Body of pancreas (tissue), 4 donors: ENCODE measurements at regions not wholly inside any gene's neighbourhood (a gene's known extent, or its start where the extent isn't known, plus 50 kb on each side); places are given as distances from the start of the nearest gene placed in this dataset.

ENCODE experiments used
- CTCF ChIP-seq, 7 experiments: fragments of 450-650 bp in 4 of 7; fragments of 200-600 bp in 3 of 7; sonication (generic) in 3 of 7; IDR thresholded peaks; one replicate each; pipeline ENCODE4 v1.5.1; 2016 to 2019; ENCODE audit warnings: antibody characterized with exemption in 7 of 7
- POLR2A ChIP-seq, 3 donors: fragments of 450-650 bp; IDR thresholded peaks; one replicate each; pipeline ENCODE4 v1.6.1; 2016; ENCODE audit warnings: antibody characterized with exemption in 3 of 3, mild to moderate bottlenecking in 2 of 3

DNA sequence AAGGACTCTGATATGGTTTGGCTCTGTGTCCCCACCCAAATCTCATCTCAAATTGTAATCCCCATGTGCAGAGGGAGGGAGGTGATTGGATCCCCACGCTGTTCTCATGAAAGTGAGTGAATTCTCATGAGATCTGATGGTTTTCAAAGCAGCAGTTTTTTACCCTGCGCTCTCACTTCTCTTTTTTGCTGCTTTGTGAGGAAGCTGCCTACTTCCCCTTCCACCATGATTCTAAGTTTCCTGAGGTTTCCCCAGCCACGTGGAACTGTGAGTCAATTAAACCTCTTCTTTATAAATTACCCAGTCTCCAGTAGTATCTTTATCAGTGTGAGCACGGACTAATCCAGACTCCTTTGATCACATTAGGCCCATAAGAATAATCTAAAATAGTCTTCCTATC, 719.7 kb upstream of the CDH8 start:
- TF ChIP-seq CTCF (IDR thresholded peaks at IDR 0.05) (no peak), POLR2A (IDR thresholded peaks at IDR 0.05) (no peak)
